Mesenchymal stem cell (in vitro differentiated cells and primary cell): ENCODE measurements at regions not wholly inside any gene's neighbourhood (a gene's known extent, or its start where the extent isn't known, plus 50 kb on each side); places are given as distances from the start of the nearest gene placed in this dataset.

Experiments used
- DNase-seq: peaks from one replicate; pipeline ENCODE4 v3.0.0-alpha.2; 2013
- H2AFZ ChIP-seq: one replicate; pipeline ENCODE4 v1.6.1; 2013; ENCODE audit warnings: low read depth, mild to moderate bottlenecking, control low read depth, inconsistent platforms, low read length, moderate library complexity
- H2AK5ac ChIP-seq: 2 replicates; pipeline ENCODE4 v1.6.1; 2013; ENCODE audit warnings: low read length, moderate library complexity, mild to moderate bottlenecking, inconsistent platforms; ENCODE audit not compliant: severe bottlenecking
- H2BK120ac ChIP-seq: one replicate; pipeline ENCODE4 v1.6.1; 2013; ENCODE audit warnings: low read depth, mild to moderate bottlenecking, inconsistent platforms, low read length, moderate library complexity
- H2BK12ac ChIP-seq, 2 experiments: one replicate each; pipeline ENCODE4 v1.6.1; 2013; ENCODE audit warnings: inconsistent platforms in 2 of 2, low read length in 2 of 2, mild to moderate bottlenecking in 2 of 2, moderate library complexity in 2 of 2, control low read depth in 1 of 2
- H2BK15ac ChIP-seq: one replicate; pipeline ENCODE4 v1.6.1; 2013; ENCODE audit warnings: mild to moderate bottlenecking, low read depth, inconsistent platforms; ENCODE audit not compliant: poor library complexity, severe bottlenecking
- H2BK5ac ChIP-seq: 2 replicates; pipeline ENCODE4 v1.6.1; 2013; ENCODE audit warnings: low read depth, mild to moderate bottlenecking, low read length, control low read depth, inconsistent platforms; ENCODE audit not compliant: poor library complexity, severe bottlenecking
- H3K14ac ChIP-seq, 2 experiments: one replicate each; pipeline ENCODE4 v1.6.1; 2013; ENCODE audit warnings: inconsistent platforms in 2 of 2, low read length in 2 of 2, control low read depth in 1 of 2, mild to moderate bottlenecking in 1 of 2, moderate library complexity in 1 of 2
- H3K18ac ChIP-seq, 2 experiments: one replicate each; pipeline ENCODE4 v1.6.1; 2013; ENCODE audit warnings: inconsistent platforms in 2 of 2, low read length in 2 of 2, control low read depth in 1 of 2, low read depth in 1 of 2, mild to moderate bottlenecking in 1 of 2
- H3K23ac ChIP-seq, 2 experiments: one replicate each; pipeline ENCODE4 v1.6.1; 2013; ENCODE audit warnings: inconsistent platforms in 2 of 2, low read length in 2 of 2, mild to moderate bottlenecking in 2 of 2, moderate library complexity in 2 of 2, control low read depth in 1 of 2
- H3K27ac ChIP-seq: 2 replicates; pipeline ENCODE4 v1.5.1; 2013; ENCODE audit warnings: mild to moderate bottlenecking, moderate library complexity, low read length, control low read depth, inconsistent platforms; ENCODE audit not compliant: poor library complexity, severe bottlenecking
- H3K27me3 ChIP-seq, 2 experiments: 2 replicates each; pipeline versions ENCODE4 v1.6.1 to v1.7.0; 2013; ENCODE audit warnings: low read length in 2 of 2, mild to moderate bottlenecking in 2 of 2, moderate library complexity in 2 of 2, control low read depth in 1 of 2, inconsistent platforms in 1 of 2; ENCODE audit not compliant: control insufficient read depth in 1 of 2, insufficient read depth in 1 of 2
- H3K36me3 ChIP-seq, 2 experiments: 2 replicates each; pipeline versions ENCODE4 v1.6.1 to v1.7.0; 2013; ENCODE audit warnings: low read length in 2 of 2, control low read depth in 1 of 2, inconsistent platforms in 1 of 2, low read depth in 1 of 2, mild to moderate bottlenecking in 1 of 2; ENCODE audit not compliant: insufficient read depth in 2 of 2, control insufficient read depth in 1 of 2
- H3K4ac ChIP-seq, 2 experiments: one replicate each; pipeline ENCODE4 v1.6.1; 2013; ENCODE audit warnings: inconsistent platforms in 2 of 2, low read length in 2 of 2, mild to moderate bottlenecking in 2 of 2, moderate library complexity in 2 of 2, control low read depth in 1 of 2, low read depth in 1 of 2
- H3K4me1 ChIP-seq: 2 replicates; pipeline ENCODE4 v1.6.1; 2013; ENCODE audit warnings: low read depth, low read length, control low read depth; ENCODE audit not compliant: control insufficient read depth, insufficient read depth
- H3K4me2 ChIP-seq: 2 replicates; pipeline ENCODE4 v1.6.1; 2013; ENCODE audit warnings: low read length, mild to moderate bottlenecking, inconsistent platforms; ENCODE audit not compliant: poor library complexity, severe bottlenecking
- H3K4me3 ChIP-seq, 2 experiments: 2 replicates each; pipeline versions ENCODE4 v1.5.1 to v1.7.0; 2013; ENCODE audit warnings: low read length in 2 of 2, mild to moderate bottlenecking in 2 of 2, control low read depth in 1 of 2, low read depth in 1 of 2; ENCODE audit not compliant: insufficient read depth in 1 of 2
- H3K79me1 ChIP-seq: replicated peaks from 2 replicates; pipeline ENCODE4 v1.6.1; 2013; ENCODE audit warnings: mild to moderate bottlenecking, control low read depth, low read length, inconsistent platforms; ENCODE audit not compliant: poor library complexity, severe bottlenecking
- H3K9ac ChIP-seq: 2 replicates; pipeline ENCODE4 v1.7.0; 2013; ENCODE audit warnings: mild to moderate bottlenecking, low read length, moderate library complexity
- H3K9me3 ChIP-seq: 2 replicates; pipeline ENCODE4 v1.7.0; 2013; ENCODE audit warnings: mild to moderate bottlenecking, low read length; ENCODE audit not compliant: control insufficient read depth
- H4K8ac ChIP-seq: one replicate; pipeline ENCODE4 v1.6.1; 2013; ENCODE audit warnings: inconsistent platforms, mild to moderate bottlenecking, low read length, moderate library complexity
- H4K91ac ChIP-seq: one replicate; pipeline ENCODE4 v1.6.1; 2013; ENCODE audit warnings: mild to moderate bottlenecking, low read length, inconsistent platforms
- WGBS: methylation state at CpG from one replicate; pipeline ENCODE4 v1.1.7; 2013; ENCODE audit warnings: mixed read lengths; 5-methylcytosine and 5-hydroxymethylcytosine counted together

- Histone ChIP-seq H3K9ac (no peak overlapping the region), H3K14ac (no peak overlapping the region), H3K27me3 (no peaks in the 10 kb centered on the region), H3K4me2 (no peak overlapping the region), H3K36me3 (no peaks in the 10 kb centered on the region), H2BK15ac (no peak overlapping the region), H3K4me1 (no peaks in the 10 kb centered on the region), H2BK120ac (no peak overlapping the region), H3K23ac (no peak overlapping the region), H3K4ac (no peak overlapping the region), H3K18ac (no peak overlapping the region), H2BK5ac (no peak overlapping the region), H4K8ac (no peak overlapping the region), H2AFZ (no peak overlapping the region), H3K79me1 (no peaks in the 10 kb centered on the region), H2AK5ac (no peak overlapping the region), H3K4me3 (no peak overlapping the region), H2BK12ac (no peak overlapping the region), H3K9me3 (no peaks in the 10 kb centered on the region), H3K27ac (no peak overlapping the region), H4K91ac (no peak overlapping the region)
- 51% methylated on average over 3 of the region's 3 CpGs for WGBS
- no peak for DNase-seq
Observed at GRCh38 chr6:10141746-10142443, 273.0 kb downstream of the TFAP2A start.

GRCh38 chr6:10140824-10141223 lies 274.1 kb downstream of the TFAP2A start:
- no peak overlapping the region for H2BK15ac ChIP-seq
- no peak overlapping the region for H3K9ac ChIP-seq
- H3K36me3 ChIP-seq: no peaks in the 10 kb centered on the region
- no peaks in the 10 kb centered on the region for H3K9me3 ChIP-seq
- H3K4me2 ChIP-seq: no peak overlapping the region
- no peaks in the 10 kb centered on the region for H3K27me3 ChIP-seq
- H3K18ac ChIP-seq: no peak overlapping the region
- H3K79me1 ChIP-seq: no peaks in the 10 kb centered on the region
- H3K23ac ChIP-seq: no peak overlapping the region
- no peak overlapping the region for H2BK12ac ChIP-seq
- H3K4me1 ChIP-seq: no peaks in the 10 kb centered on the region
- H2AK5ac ChIP-seq: no peak overlapping the region
- H3K14ac ChIP-seq: no peak overlapping the region
- no peak overlapping the region for H3K4ac ChIP-seq
- no peak overlapping the region for H2AFZ ChIP-seq
- H2BK120ac ChIP-seq: no peak overlapping the region
- DNase-seq: no peak
- H4K91ac ChIP-seq: no peak overlapping the region
- no peak overlapping the region for H3K4me3 ChIP-seq
- WGBS: no CpG with 5 or more reads among the region's 3 CpGs
- H2BK5ac ChIP-seq: no peak overlapping the region
- H4K8ac ChIP-seq: no peak overlapping the region
- H3K27ac ChIP-seq: no peak overlapping the region

- Histone ChIP-seq H3K23ac (no peak overlapping the region), H3K4me2 (no peak overlapping the region), H3K27me3 (no peaks in the 10 kb centered on the region), H3K79me1 (no peaks in the 10 kb centered on the region), H2AK5ac (no peak overlapping the region), H3K36me3 (no peaks in the 10 kb centered on the region), H3K4ac (no peak overlapping the region), H3K4me1 (no peaks in the 10 kb centered on the region), H2BK12ac (no peak overlapping the region), H3K9me3 (no peaks in the 10 kb centered on the region), H3K9ac (no peak overlapping the region), H2BK120ac (no peak overlapping the region), H2BK5ac (no peak overlapping the region), H4K91ac (no peak overlapping the region), H3K27ac (no peak overlapping the region), H4K8ac (no peak overlapping the region), H2AFZ (no peak overlapping the region), H3K14ac (no peak overlapping the region), H3K18ac (no peak overlapping the region), H2BK15ac (no peak overlapping the region), H3K4me3 (no peak overlapping the region)
- DNase-seq: no peak
- 75% methylated on average over 3 of the region's 3 CpGs for WGBS
Observed at GRCh38 chr6:10140136-10140535, 274.7 kb downstream of the TFAP2A start.

- H2BK120ac ChIP-seq: no peak overlapping the region
- peak; percentile 2 for DNase-seq
Observed at GRCh38 chr6:10138917-10139316, 276.0 kb downstream of the TFAP2A start.

More at GRCh38 chr6:10138917-10139316, 276.0 kb downstream of the TFAP2A start:
- Histone ChIP-seq H3K9me3 (no peaks in the 10 kb centered on the region), H3K18ac (no peak overlapping the region), H3K4me3 (no peak overlapping the region), H2BK12ac (no peak overlapping the region), H3K4me1 (no peaks in the 10 kb centered on the region), H3K4ac (no peak overlapping the region), H3K27me3 (no peaks in the 10 kb centered on the region), H2AK5ac (no peak overlapping the region), H3K4me2 (no peak overlapping the region), H3K9ac (no peak overlapping the region), H3K23ac (no peak overlapping the region), H2AFZ (no peak overlapping the region), H4K91ac (no peak overlapping the region), H2BK5ac (no peak overlapping the region), H3K14ac (no peak overlapping the region), H3K79me1 (no peaks in the 10 kb centered on the region), H4K8ac (no peak overlapping the region), H2BK15ac (no peak overlapping the region), H3K36me3 (no peaks in the 10 kb centered on the region), H3K27ac (no peak overlapping the region)
- WGBS: 88% methylated on average over 2 of the region's 3 CpGs
